ENCODE measurements at regions not wholly inside any gene's neighbourhood (a gene's known extent, or its start where the extent isn't known, plus 50 kb on each side); places are given as distances from the start of the nearest gene placed in this dataset.

DNA sequence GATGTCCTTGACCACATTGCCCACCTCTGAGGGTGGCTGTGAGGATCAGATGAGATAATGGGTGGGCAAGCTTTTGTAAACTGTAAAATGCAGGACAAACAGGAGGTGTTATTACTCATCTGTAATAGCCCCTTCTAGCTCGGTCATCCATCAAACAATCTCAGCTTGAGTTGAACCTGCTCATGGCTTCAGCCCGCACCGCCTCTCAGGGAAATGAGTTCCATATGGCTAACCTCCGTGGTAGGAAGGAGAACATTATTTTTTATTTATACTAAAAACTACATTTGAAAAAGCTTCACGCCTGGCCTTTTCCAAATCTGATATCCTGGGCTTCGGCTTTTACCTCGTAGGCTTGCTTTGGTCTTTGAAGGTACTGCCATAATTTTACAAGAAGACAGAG is 116.2 kb upstream of the USP24 start:
- TF ChIP-seq POLR2A (IDR thresholded peaks at IDR 0.05) = no peak
- TF ChIP-seq, protein P1, sequence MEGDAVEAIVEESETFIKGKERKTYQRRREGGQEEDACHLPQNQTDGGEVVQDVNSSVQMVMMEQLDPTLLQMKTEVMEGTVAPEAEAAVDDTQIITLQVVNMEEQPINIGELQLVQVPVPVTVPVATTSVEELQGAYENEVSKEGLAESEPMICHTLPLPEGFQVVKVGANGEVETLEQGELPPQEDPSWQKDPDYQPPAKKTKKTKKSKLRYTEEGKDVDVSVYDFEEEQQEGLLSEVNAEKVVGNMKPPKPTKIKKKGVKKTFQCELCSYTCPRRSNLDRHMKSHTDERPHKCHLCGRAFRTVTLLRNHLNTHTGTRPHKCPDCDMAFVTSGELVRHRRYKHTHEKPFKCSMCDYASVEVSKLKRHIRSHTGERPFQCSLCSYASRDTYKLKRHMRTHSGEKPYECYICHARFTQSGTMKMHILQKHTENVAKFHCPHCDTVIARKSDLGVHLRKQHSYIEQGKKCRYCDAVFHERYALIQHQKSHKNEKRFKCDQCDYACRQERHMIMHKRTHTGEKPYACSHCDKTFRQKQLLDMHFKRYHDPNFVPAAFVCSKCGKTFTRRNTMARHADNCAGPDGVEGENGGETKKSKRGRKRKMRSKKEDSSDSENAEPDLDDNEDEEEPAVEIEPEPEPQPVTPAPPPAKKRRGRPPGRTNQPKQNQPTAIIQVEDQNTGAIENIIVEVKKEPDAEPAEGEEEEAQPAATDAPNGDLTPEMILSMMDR (IDR thresholded peaks at IDR 0.05) = no peak

All from lower leg skin (tissue), 3 donors.